Hepatocyte (in vitro differentiated cells): ENCODE measurements at regions not wholly inside any gene's neighbourhood (a gene's known extent, or its start where the extent isn't known, plus 50 kb on each side); places are given as distances from the start of the nearest gene placed in this dataset.

Experiments used
- DNase-seq: peaks from one replicate; pipeline ENCODE4 v3.0.0-alpha.2; 2016; ENCODE audit warnings: low spot score
- H2AFZ ChIP-seq: fragments of 200-600 bp; sonication (generic); 2 replicates; pipeline ENCODE4 v1.6.0; 2016; ENCODE audit warnings: antibody characterized with exemption, mild to moderate bottlenecking
- H3K27ac ChIP-seq: fragments of 200-600 bp; sonication (generic); 2 replicates; pipeline ENCODE4 v1.5.1; 2016; ENCODE audit warnings: mild to moderate bottlenecking
- H3K27me3 ChIP-seq: fragments of 200-600 bp; sonication (generic); 2 replicates; pipeline ENCODE4 v1.6.1; 2016
- H3K36me3 ChIP-seq: fragments of 200-600 bp; sonication (generic); replicated peaks from 2 replicates; pipeline ENCODE4 v1.5.1; 2016; ENCODE audit warnings: low read depth; ENCODE audit not compliant: insufficient read depth
- H3K4me1 ChIP-seq: fragments of 200-600 bp; sonication (generic); 2 replicates; pipeline ENCODE4 v1.5.1; 2016; ENCODE audit warnings: mild to moderate bottlenecking, moderate library complexity; ENCODE audit not compliant: insufficient read depth
- H3K4me2 ChIP-seq: fragments of 200-600 bp; sonication (generic); 2 replicates; pipeline ENCODE4 v1.6.0; 2016
- H3K4me3 ChIP-seq: fragments of 200-600 bp; sonication (generic); 2 replicates; pipeline ENCODE4 v1.5.1; 2016; ENCODE audit warnings: mild to moderate bottlenecking
- H3K79me2 ChIP-seq: fragments of 200-600 bp; sonication (generic); 2 replicates; pipeline ENCODE4 v1.6.0; 2017; ENCODE audit warnings: mild to moderate bottlenecking
- H3K9me2 ChIP-seq: fragments of 200-600 bp; sonication (generic); replicated peaks from 2 replicates; pipeline ENCODE4 v1.6.0; 2017; ENCODE audit warnings: mild to moderate bottlenecking; ENCODE audit not compliant: insufficient read depth
- H3K9me3 ChIP-seq: fragments of 200-600 bp; sonication (generic); 2 replicates; pipeline ENCODE4 v1.5.1; 2016; ENCODE audit warnings: low read depth, mild to moderate bottlenecking
- H4K20me1 ChIP-seq: fragments of 200-600 bp; sonication (generic); 2 replicates; pipeline ENCODE4 v1.6.0; 2016; ENCODE audit warnings: mild to moderate bottlenecking; ENCODE audit not compliant: insufficient read depth, poor library complexity, severe bottlenecking
- EZH2 ChIP-seq: fragments of 200-600 bp; sonication (generic); IDR thresholded peaks from 2 replicates; pipeline ENCODE4 v1.6.1; 2016; ENCODE audit warnings: antibody characterized with exemption, mild to moderate bottlenecking, borderline replicate concordance
- EZH2phosphoT487 ChIP-seq: fragments of 200-600 bp; sonication (generic); IDR thresholded peaks from one replicate; pipeline ENCODE4 v1.6.1; 2018; ENCODE audit warnings: antibody characterized with exemption, mild to moderate bottlenecking, low read depth, moderate library complexity; ENCODE audit not compliant: unreplicated experiment, severe bottlenecking
- WGBS: methylation state at CpG from one replicate; pipeline ENCODE4 v1.1.6; 2016; ENCODE audit warnings: low lambda C conversion rate; ENCODE audit errors: missing lambda C conversion rate; 5-methylcytosine and 5-hydroxymethylcytosine counted together
- TF ChIP-seq, protein P1 (sequence below): fragments of 200-600 bp; sonication (generic); IDR thresholded peaks from 2 replicates; pipeline ENCODE4 v1.5.1; 2016; ENCODE audit warnings: antibody characterized with exemption, mild to moderate bottlenecking; ENCODE audit not compliant: poor library complexity

DNA sequence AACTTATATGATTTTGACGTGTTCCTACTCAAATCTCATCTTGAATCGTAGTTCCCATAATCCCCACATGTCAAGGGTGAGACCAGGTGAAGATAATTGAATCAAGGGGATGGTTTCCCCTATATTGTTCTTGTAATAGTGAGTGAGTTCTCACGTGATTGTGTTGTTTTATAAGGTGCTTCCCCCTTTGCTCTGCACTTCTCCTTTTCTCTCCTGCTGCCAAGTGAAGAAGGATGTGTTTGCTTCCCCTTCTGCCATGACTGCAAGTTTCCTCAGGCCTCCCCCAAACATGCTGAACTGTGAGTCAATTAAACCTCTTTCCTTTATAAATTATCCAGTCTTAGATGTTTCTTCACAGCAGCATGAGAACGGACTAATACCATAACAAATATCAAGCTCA is 83.2 kb downstream of the MANEA start:
- TF ChIP-seq, protein P1, sequence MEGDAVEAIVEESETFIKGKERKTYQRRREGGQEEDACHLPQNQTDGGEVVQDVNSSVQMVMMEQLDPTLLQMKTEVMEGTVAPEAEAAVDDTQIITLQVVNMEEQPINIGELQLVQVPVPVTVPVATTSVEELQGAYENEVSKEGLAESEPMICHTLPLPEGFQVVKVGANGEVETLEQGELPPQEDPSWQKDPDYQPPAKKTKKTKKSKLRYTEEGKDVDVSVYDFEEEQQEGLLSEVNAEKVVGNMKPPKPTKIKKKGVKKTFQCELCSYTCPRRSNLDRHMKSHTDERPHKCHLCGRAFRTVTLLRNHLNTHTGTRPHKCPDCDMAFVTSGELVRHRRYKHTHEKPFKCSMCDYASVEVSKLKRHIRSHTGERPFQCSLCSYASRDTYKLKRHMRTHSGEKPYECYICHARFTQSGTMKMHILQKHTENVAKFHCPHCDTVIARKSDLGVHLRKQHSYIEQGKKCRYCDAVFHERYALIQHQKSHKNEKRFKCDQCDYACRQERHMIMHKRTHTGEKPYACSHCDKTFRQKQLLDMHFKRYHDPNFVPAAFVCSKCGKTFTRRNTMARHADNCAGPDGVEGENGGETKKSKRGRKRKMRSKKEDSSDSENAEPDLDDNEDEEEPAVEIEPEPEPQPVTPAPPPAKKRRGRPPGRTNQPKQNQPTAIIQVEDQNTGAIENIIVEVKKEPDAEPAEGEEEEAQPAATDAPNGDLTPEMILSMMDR: no peak
- TF ChIP-seq EZH2 (no peak), EZH2phosphoT487 (no peak)
- WGBS: 57% methylated on average over 4 of the region's 4 CpGs
- H4K20me1 ChIP-seq: no peaks in the 10 kb centered on the region
- H3K36me3 ChIP-seq: no peaks in the 10 kb centered on the region
- no peak overlapping the region for H3K27ac ChIP-seq
- H3K9me3 ChIP-seq: no peaks in the 10 kb centered on the region
- H3K79me2 ChIP-seq: no peaks in the 10 kb centered on the region
- H2AFZ ChIP-seq: no peak overlapping the region
- no peaks in the 10 kb centered on the region for H3K4me1 ChIP-seq
- DNase-seq: no peak
- H3K27me3 ChIP-seq: no peaks in the 10 kb centered on the region
- no peak overlapping the region for H3K4me3 ChIP-seq
- no peaks in the 10 kb centered on the region for H3K9me2 ChIP-seq
- H3K4me2 ChIP-seq: no peak overlapping the region

DNA sequence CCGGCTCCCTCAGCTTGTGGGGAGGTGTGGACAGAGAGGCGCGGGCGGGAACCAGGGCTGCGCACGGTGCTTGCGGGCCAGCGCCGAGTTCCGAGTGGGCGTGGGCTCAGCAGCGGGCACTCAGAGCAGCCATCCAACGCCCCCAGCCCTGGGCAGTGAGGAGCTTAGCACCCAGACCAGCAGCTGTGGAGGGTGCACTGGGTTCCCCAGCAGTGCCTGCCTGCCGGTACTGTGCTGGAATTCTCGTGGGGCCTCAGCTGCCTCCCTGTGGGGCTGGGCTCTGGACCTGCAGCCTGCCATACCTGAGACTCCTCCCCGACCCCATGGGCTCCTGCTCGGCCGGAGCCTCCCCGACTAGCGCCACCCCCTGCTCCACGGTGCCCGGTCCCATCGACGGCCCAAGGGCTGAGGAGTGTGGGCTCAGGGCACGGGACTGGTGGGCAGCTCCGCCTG is 92.7 kb downstream of the MANEA start:
- H3K9me3 ChIP-seq: no peaks in the 10 kb centered on the region
- no peak for DNase-seq
- no peak overlapping the region for H2AFZ ChIP-seq
- WGBS: 99% methylated on average over 26 of the region's 26 CpGs
- no peaks in the 10 kb centered on the region for H4K20me1 ChIP-seq
- TF ChIP-seq EZH2phosphoT487 (no peak), EZH2 (no peak)
- TF ChIP-seq, protein P1: no peak
- H3K4me3 ChIP-seq: no peak overlapping the region
- no peaks in the 10 kb centered on the region for H3K36me3 ChIP-seq
- H3K9me2 ChIP-seq: no peaks in the 10 kb centered on the region
- no peaks in the 10 kb centered on the region for H3K4me1 ChIP-seq
- no peaks in the 10 kb centered on the region for H3K27me3 ChIP-seq
- no peaks in the 10 kb centered on the region for H3K79me2 ChIP-seq
- H3K4me2 ChIP-seq: no peak overlapping the region
- H3K27ac ChIP-seq: no peak overlapping the region

DNA sequence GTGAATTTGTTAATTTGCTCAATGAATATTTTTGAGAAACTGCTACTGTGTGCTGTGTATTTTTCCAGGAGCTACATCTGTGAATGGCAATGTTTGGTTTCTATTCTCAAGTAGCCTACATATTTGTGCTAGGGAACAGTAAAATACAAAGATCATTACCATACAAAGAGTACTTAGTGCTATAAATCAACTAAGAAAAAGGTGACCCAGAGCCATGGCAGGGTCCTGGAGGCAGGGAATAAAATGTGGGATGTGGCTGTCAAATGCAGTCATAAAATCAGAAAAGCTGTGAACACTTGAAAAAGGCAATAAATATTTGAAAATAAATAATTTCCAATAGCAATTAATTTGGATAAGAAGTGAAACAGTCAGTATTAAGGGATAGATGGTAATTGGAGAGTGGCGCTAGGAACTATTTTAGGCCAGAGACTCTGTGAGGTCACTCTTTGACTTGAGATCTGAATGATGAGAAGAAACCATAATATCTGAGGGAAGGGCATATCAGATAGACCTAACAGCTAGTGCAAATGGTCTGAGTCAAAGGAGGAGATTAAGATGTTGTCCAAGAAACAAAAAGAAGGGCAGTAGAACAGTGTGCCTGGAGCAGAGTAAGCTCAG is 98.8 kb downstream of the MANEA start:
- no peaks in the 10 kb centered on the region for H3K36me3 ChIP-seq
- H3K79me2 ChIP-seq: no peaks in the 10 kb centered on the region
- no peaks in the 10 kb centered on the region for H3K27me3 ChIP-seq
- DNase-seq: no peak
- H4K20me1 ChIP-seq: no peaks in the 10 kb centered on the region
- H2AFZ ChIP-seq: no peak overlapping the region
- no peak overlapping the region for H3K4me3 ChIP-seq
- H3K9me3 ChIP-seq: no peaks in the 10 kb centered on the region
- TF ChIP-seq EZH2 (no peak), EZH2phosphoT487 (no peak)
- TF ChIP-seq, protein P1: no peak
- no peaks in the 10 kb centered on the region for H3K4me1 ChIP-seq
- no peaks in the 10 kb centered on the region for H3K9me2 ChIP-seq
- H3K4me2 ChIP-seq: no peak overlapping the region
- H3K27ac ChIP-seq: no peak overlapping the region
- 97% methylated on average over 1 of the region's 1 CpG for WGBS
